ENCODE measurements at regions not wholly inside any gene's neighbourhood (a gene's known extent, or its start where the extent isn't known, plus 50 kb on each side); places are given as distances from the start of the nearest gene placed in this dataset.
A peak's percentile ranks its signal among the peaks of the same experiment; 100 is the strongest.
"Not testable (repeated sequence)": the region's sequence is repeated elsewhere in the genome, so short reads cannot be mapped to it uniquely, and the experiment has no call there.

DNA sequence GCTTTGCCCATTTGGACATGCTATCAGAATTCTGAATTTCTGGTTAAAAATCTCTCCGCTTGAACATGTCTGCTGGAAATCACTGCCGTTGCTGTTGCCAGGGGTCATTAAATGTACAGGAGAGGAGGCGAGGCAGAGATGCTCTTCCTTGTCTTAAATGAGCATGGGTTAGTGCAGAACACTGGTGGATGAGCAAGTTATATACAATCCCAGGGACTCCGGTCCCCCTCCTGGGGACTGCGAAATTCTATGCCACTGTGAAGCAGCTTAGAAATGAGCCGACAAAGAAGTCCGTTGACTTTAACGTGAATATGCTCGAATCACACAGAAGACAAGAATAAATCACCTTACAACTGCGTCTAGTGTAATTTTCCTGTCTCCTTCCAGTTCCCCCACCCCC, 95.1 kb upstream of the KLHL14 start:
- Histone ChIP-seq H3K27ac (ENCODE audit: low read depth, low read length) (no peak overlapping the region), H3K9me3 (ENCODE audit: low read length) (no peaks in the 10 kb centered on the region), H3K36me3 (ENCODE audit: insufficient read depth, low read length) (no peaks in the 10 kb centered on the region), H3K4me1 (ENCODE audit: insufficient read depth, low read length) (no peaks in the 10 kb centered on the region), H3K4me3 (ENCODE audit: low read length) (no peak overlapping the region), H3K27me3 (ENCODE audit: insufficient read depth, low read length, poor library complexity, severe bottlenecking) (no peaks in the 10 kb centered on the region)
- Mint-ChIP-seq H3K27me3 (no peaks in the 10 kb centered on the region), H3K4me3 (no peak overlapping the region), H3K36me3 (no peaks in the 10 kb centered on the region), H3K4me1 (no peaks in the 10 kb centered on the region), H3K27ac (peak overlapping the region in 1 of 8 donors; percentile 21), H3K9me3 (peaks cover 0 to 6% (median 3%) of the 10 kb centered on the region in 5 donors)
- CTCF ChIA-PET, result no interaction called here
- DNase-seq, result no peak
- POLR2A ChIA-PET, result no interaction called here

DNA sequence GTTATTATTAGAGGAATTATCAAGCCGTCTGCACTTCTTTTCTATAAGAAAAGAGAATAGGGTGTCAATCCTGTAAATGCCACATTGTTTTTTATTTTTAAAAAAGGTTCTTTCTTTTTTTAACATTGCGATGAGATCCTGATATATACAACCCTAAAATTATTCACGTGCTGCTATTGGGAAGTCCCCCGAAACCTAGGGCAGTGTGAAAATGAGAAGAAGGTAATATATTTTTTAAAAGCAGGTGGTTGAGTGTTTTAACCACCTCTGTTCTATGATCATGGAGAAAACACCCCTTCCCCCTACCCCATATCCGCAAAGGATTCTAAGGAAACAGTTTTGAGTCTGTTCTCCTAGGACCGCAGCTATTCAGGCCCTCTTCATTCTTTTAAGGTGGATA, 94.5 kb upstream of the KLHL14 start:
- Mint-ChIP-seq H3K4me1 (no peaks in the 10 kb centered on the region), H3K27me3 (peaks cover 0 to 1% of the 10 kb centered on the region in 2 donors), H3K9me3 (peaks cover 0 to 9% (median 5%) of the 10 kb centered on the region in 5 donors), H3K36me3 (no peaks in the 10 kb centered on the region), H3K27ac (no peak overlapping the region), H3K4me3 (no peak overlapping the region)
- no peaks in the 10 kb centered on the region for H3K4me1 ChIP-seq (ENCODE audit: insufficient read depth, low read length)
- no peak overlapping the region for H3K27ac ChIP-seq (ENCODE audit: low read depth, low read length)
- ChIA-PET POLR2A (no interaction called here), CTCF (no interaction called here)
- no peak for DNase-seq
- no peaks in the 10 kb centered on the region for H3K9me3 ChIP-seq (ENCODE audit: low read length)
- no peaks in the 10 kb centered on the region for H3K27me3 ChIP-seq (ENCODE audit: insufficient read depth, low read length, poor library complexity, severe bottlenecking)
- no peak overlapping the region for H3K4me3 ChIP-seq (ENCODE audit: low read length)
- H3K36me3 ChIP-seq (ENCODE audit: insufficient read depth, low read length), result no peaks in the 10 kb centered on the region

- H3K4me3 ChIP-seq (ENCODE audit: low read length); CTCF ChIA-PET; H3K4me1 ChIP-seq (ENCODE audit: insufficient read depth, low read length); H3K27me3 Mint-ChIP-seq; H3K9me3 Mint-ChIP-seq; H3K27ac Mint-ChIP-seq; H3K4me3 Mint-ChIP-seq; H3K9me3 ChIP-seq (ENCODE audit: low read length); H3K27me3 ChIP-seq (ENCODE audit: insufficient read depth, low read length, poor library complexity, severe bottlenecking); POLR2A ChIA-PET; H3K36me3 Mint-ChIP-seq; H3K4me1 Mint-ChIP-seq; H3K27ac ChIP-seq (ENCODE audit: low read depth, low read length); DNase-seq; H3K36me3 ChIP-seq (ENCODE audit: insufficient read depth, low read length): not testable (repeated sequence)
Observed at GRCh38 chr18:32862031-32862430, 89.2 kb upstream of the KLHL14 start.

- no peak for DNase-seq
- H3K27me3 Mint-ChIP-seq, result no peaks in the 10 kb centered on the region
- Histone ChIP-seq H3K27me3 (ENCODE audit: insufficient read depth, low read length, poor library complexity, severe bottlenecking) (no peaks in the 10 kb centered on the region), H3K4me3 (ENCODE audit: low read length) (no peak overlapping the region), H3K27ac (ENCODE audit: low read depth, low read length) (no peak overlapping the region), H3K36me3 (ENCODE audit: insufficient read depth, low read length) (no peaks in the 10 kb centered on the region), H3K4me1 (ENCODE audit: insufficient read depth, low read length) (no peaks in the 10 kb centered on the region), H3K9me3 (ENCODE audit: low read length) (no peaks in the 10 kb centered on the region)
- POLR2A ChIA-PET, result no interaction called here
- H3K4me1 Mint-ChIP-seq, result no peaks in the 10 kb centered on the region
- CTCF ChIA-PET, result no interaction called here
- no peaks in the 10 kb centered on the region for H3K36me3 Mint-ChIP-seq
- no peak overlapping the region for H3K27ac Mint-ChIP-seq
- H3K4me3 Mint-ChIP-seq, result no peak overlapping the region
- H3K9me3 Mint-ChIP-seq, result peaks cover 0 to 15% (median 7%) of the 10 kb centered on the region in 5 donors
Observed at GRCh38 chr18:32851936-32852335, 79.1 kb upstream of the KLHL14 start.

DNA sequence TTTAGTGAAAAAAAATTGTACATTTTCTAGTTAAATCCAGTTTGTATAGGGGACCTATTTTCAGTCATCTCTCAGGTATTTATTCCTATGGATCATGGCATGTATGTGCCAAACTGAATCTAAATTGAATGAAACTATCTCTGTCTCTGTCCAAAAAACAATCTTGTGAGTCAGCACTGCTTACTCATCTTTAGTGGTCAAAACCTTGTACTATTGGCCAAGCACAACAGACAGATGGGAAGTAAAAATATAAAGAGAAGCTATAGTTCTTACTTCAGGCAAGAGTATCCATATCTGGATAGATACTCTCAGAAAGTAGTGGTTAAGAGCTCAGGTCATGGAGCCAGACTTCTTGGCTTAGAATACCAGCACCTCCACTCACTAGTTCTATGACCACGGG, 76.0 kb upstream of the KLHL14 start:
- Histone ChIP-seq H3K4me1 (ENCODE audit: insufficient read depth, low read length) (no peaks in the 10 kb centered on the region), H3K4me3 (ENCODE audit: low read length) (no peak overlapping the region), H3K27ac (ENCODE audit: low read depth, low read length) (no peak overlapping the region), H3K36me3 (ENCODE audit: insufficient read depth, low read length) (no peaks in the 10 kb centered on the region), H3K9me3 (ENCODE audit: low read length) (no peaks in the 10 kb centered on the region), H3K27me3 (ENCODE audit: insufficient read depth, low read length, poor library complexity, severe bottlenecking) (no peaks in the 10 kb centered on the region)
- Mint-ChIP-seq H3K27me3 (no peaks in the 10 kb centered on the region), H3K4me1 (no peaks in the 10 kb centered on the region), H3K9me3 (peaks cover 0 to 11% (median 4%) of the 10 kb centered on the region in 5 donors), H3K36me3 (no peaks in the 10 kb centered on the region), H3K27ac (no peak overlapping the region), H3K4me3 (no peak overlapping the region)
- DNase-seq, result no peak
- CTCF ChIA-PET, result no interaction called here
- POLR2A ChIA-PET, result no interaction called here

GRCh38 chr18:32847691-32848090, 74.9 kb upstream of the KLHL14 start:
- Mint-ChIP-seq H3K36me3 (no peaks in the 10 kb centered on the region), H3K27ac (no peak overlapping the region), H3K9me3 (peaks cover 0 to 9% (median 4%) of the 10 kb centered on the region in 5 donors), H3K4me1 (no peaks in the 10 kb centered on the region), H3K4me3 (no peak overlapping the region), H3K27me3 (no peaks in the 10 kb centered on the region)
- no peak for DNase-seq
- Histone ChIP-seq H3K27ac (ENCODE audit: low read depth, low read length) (no peak overlapping the region), H3K9me3 (ENCODE audit: low read length) (no peaks in the 10 kb centered on the region), H3K36me3 (ENCODE audit: insufficient read depth, low read length) (no peaks in the 10 kb centered on the region), H3K4me1 (ENCODE audit: insufficient read depth, low read length) (no peaks in the 10 kb centered on the region), H3K27me3 (ENCODE audit: insufficient read depth, low read length, poor library complexity, severe bottlenecking) (no peaks in the 10 kb centered on the region), H3K4me3 (ENCODE audit: low read length) (no peak overlapping the region)
- CTCF ChIA-PET, result no interaction called here
- POLR2A ChIA-PET, result no interaction called here

- H3K27ac ChIP-seq (ENCODE audit: low read depth, low read length), result no peak overlapping the region
- Mint-ChIP-seq H3K36me3 (no peaks in the 10 kb centered on the region), H3K9me3 (peaks cover 0 to 9% (median 3%) of the 10 kb centered on the region in 5 donors), H3K4me3 (no peak overlapping the region), H3K4me1 (no peaks in the 10 kb centered on the region), H3K27me3 (no peaks in the 10 kb centered on the region), H3K27ac (no peak overlapping the region)
- no peaks in the 10 kb centered on the region for H3K4me1 ChIP-seq (ENCODE audit: insufficient read depth, low read length)
- H3K4me3 ChIP-seq (ENCODE audit: low read length), result no peak overlapping the region
- no peaks in the 10 kb centered on the region for H3K27me3 ChIP-seq (ENCODE audit: insufficient read depth, low read length, poor library complexity, severe bottlenecking)
- no peak for DNase-seq
- H3K9me3 ChIP-seq (ENCODE audit: low read length), result no peaks in the 10 kb centered on the region
- H3K36me3 ChIP-seq (ENCODE audit: insufficient read depth, low read length), result no peaks in the 10 kb centered on the region
- ChIA-PET POLR2A (no interaction called here), CTCF (no interaction called here)
Observed at GRCh38 chr18:32846896-32847295, 74.1 kb upstream of the KLHL14 start.

- POLR2A ChIA-PET, result no interaction called here
- DNase-seq, result no peak
- Histone ChIP-seq H3K9me3 (ENCODE audit: low read length) (no peaks in the 10 kb centered on the region), H3K27me3 (ENCODE audit: insufficient read depth, low read length, poor library complexity, severe bottlenecking) (no peaks in the 10 kb centered on the region), H3K27ac (ENCODE audit: low read depth, low read length) (no peak overlapping the region), H3K4me3 (ENCODE audit: low read length) (no peak overlapping the region), H3K36me3 (ENCODE audit: insufficient read depth, low read length) (no peaks in the 10 kb centered on the region), H3K4me1 (ENCODE audit: insufficient read depth, low read length) (no peaks in the 10 kb centered on the region)
- no peaks in the 10 kb centered on the region for H3K27me3 Mint-ChIP-seq
- no peaks in the 10 kb centered on the region for H3K4me1 Mint-ChIP-seq
- CTCF ChIA-PET, result no interaction called here
- no peaks in the 10 kb centered on the region for H3K9me3 Mint-ChIP-seq
- no peak overlapping the region for H3K4me3 Mint-ChIP-seq
- H3K36me3 Mint-ChIP-seq, result no peaks in the 10 kb centered on the region
- H3K27ac Mint-ChIP-seq, result no peak overlapping the region
Observed at GRCh38 chr18:32840962-32841361, 68.1 kb upstream of the KLHL14 start.

DNA sequence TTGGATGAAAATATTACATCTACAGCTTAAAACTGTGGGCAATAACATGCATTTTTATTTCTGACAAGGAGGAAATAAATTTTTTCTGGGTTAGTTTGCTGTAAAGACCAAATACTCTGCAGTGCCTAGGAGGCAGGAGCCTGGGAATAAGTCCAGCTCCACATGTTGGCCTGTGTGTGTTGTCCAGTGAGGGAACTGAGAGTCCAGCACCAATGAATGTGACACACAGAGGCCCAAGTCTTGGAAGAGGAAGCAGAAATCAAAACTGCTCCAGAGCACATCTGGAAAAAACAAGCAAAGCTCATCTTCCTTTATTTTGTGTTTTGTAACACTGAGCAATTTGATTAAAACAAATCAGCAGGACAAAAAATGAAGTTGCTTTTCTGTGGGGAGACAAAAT, 63.1 kb upstream of the KLHL14 start:
- H3K36me3 ChIP-seq (ENCODE audit: insufficient read depth, low read length), result no peaks in the 10 kb centered on the region
- no peak overlapping the region for H3K27ac ChIP-seq (ENCODE audit: low read depth, low read length)
- no peaks in the 10 kb centered on the region for H3K9me3 ChIP-seq (ENCODE audit: low read length)
- H3K4me1 Mint-ChIP-seq, result no peaks in the 10 kb centered on the region
- no peaks in the 10 kb centered on the region for H3K27me3 ChIP-seq (ENCODE audit: insufficient read depth, low read length, poor library complexity, severe bottlenecking)
- CTCF ChIA-PET, result no interaction called here
- no peak for DNase-seq
- no peak overlapping the region for H3K4me3 ChIP-seq (ENCODE audit: low read length)
- no peak overlapping the region for H3K4me3 Mint-ChIP-seq
- no peaks in the 10 kb centered on the region for H3K4me1 ChIP-seq (ENCODE audit: insufficient read depth, low read length)
- H3K9me3 Mint-ChIP-seq, result peaks cover 0 to 8% (median 2%) of the 10 kb centered on the region in 5 donors
- POLR2A ChIA-PET, result no interaction called here
- H3K36me3 Mint-ChIP-seq, result no peaks in the 10 kb centered on the region
- no peak overlapping the region for H3K27ac Mint-ChIP-seq
- H3K27me3 Mint-ChIP-seq, result no peaks in the 10 kb centered on the region

Measured in CD8-positive, alpha-beta memory T cell (primary cell).